HepG2 (cell line): ENCODE measurements at regions not wholly inside any gene's neighbourhood (a gene's known extent, or its start where the extent isn't known, plus 50 kb on each side); places are given as distances from the start of the nearest gene placed in this dataset.

ENCODE experiments used
- BCL6 ChIP-seq: IDR thresholded peaks from 2 replicates; pipeline ENCODE4 v1.6.1; 2016; ENCODE audit warnings: missing genetic modification reagents, missing compliant biosample characterization
- FOXM1 ChIP-seq: sonication (generic); formaldehyde crosslinking; IDR thresholded peaks from 2 replicates; pipeline ENCODE4 v1.5.0; 2020; ENCODE audit warnings: missing genetic modification reagents
- GATAD2A ChIP-seq: IDR thresholded peaks from 2 replicates; pipeline ENCODE4 v1.6.1; 2016
- GPN1 ChIP-seq: sonication (generic); formaldehyde crosslinking; IDR thresholded peaks from 2 replicates; pipeline ENCODE4 v1.5.1; 2020; ENCODE audit warnings: missing genetic modification reagents, borderline replicate concordance
- HES4 ChIP-seq: sonication (generic); formaldehyde crosslinking; IDR thresholded peaks from 2 replicates; pipeline ENCODE4 v1.9.0; 2021; ENCODE audit warnings: mild to moderate bottlenecking, missing genetic modification reagents, borderline replicate concordance
- MIER3 ChIP-seq: IDR thresholded peaks from 2 replicates; pipeline ENCODE4 v1.6.1; 2016; ENCODE audit warnings: missing compliant biosample characterization, borderline replicate concordance
- MTF1 ChIP-seq: sonication (generic); formaldehyde crosslinking; IDR thresholded peaks from 2 replicates; pipeline ENCODE4 v1.5.0; 2020; ENCODE audit warnings: missing genetic modification reagents
- NCOR1 ChIP-seq: fragments of 200-600 bp; sonication (generic); IDR thresholded peaks from 2 replicates; pipeline ENCODE4 v1.7.0; 2017; ENCODE audit warnings: antibody characterized with exemption, low read length, borderline replicate concordance
- NRL ChIP-seq: sonication (generic); formaldehyde crosslinking; IDR thresholded peaks from 2 replicates; pipeline ENCODE4 v1.5.0; 2020; ENCODE audit warnings: missing genetic modification reagents, mild to moderate bottlenecking, moderate library complexity, borderline replicate concordance
- RNF2 ChIP-seq: fragments of 450-650 bp; conservative IDR thresholded peaks from 2 replicates; pipeline ENCODE4 v1.6.1; 2016; ENCODE audit warnings: low read depth
- SIX4 ChIP-seq: sonication (generic); formaldehyde crosslinking; IDR thresholded peaks from 2 replicates; pipeline ENCODE4 v1.4.0; 2020; ENCODE audit warnings: missing genetic modification reagents
- SMARCC2 ChIP-seq: fragments of 450-650 bp; IDR thresholded peaks from 2 replicates; pipeline ENCODE4 v1.6.1; 2017; ENCODE audit warnings: antibody characterized with exemption, mild to moderate bottlenecking
- SMC3 ChIP-seq: IDR thresholded peaks from 2 replicates; pipeline ENCODE4 v1.6.1; 2011; ENCODE audit warnings: low read length, improper control_type of control experiment
- SNAI1 ChIP-seq: sonication (generic); formaldehyde crosslinking; IDR thresholded peaks from 2 replicates; pipeline ENCODE4 v1.5.0; 2020; ENCODE audit warnings: mild to moderate bottlenecking, missing genetic modification reagents, borderline replicate concordance
- SOX6 ChIP-seq, 2 experiments: fragments of 450-650 bp in 1 of 2; sonication (generic) in 1 of 2; formaldehyde crosslinking in 1 of 2; IDR thresholded peaks; 2 replicates each; pipeline versions ENCODE4 v1.4.0 to v1.6.1; 2017 to 2020; ENCODE audit warnings: antibody characterized with exemption in 1 of 2, mild to moderate bottlenecking in 1 of 2, missing genetic modification reagents in 1 of 2
- STAG1 ChIP-seq: sonication (generic); formaldehyde crosslinking; IDR thresholded peaks from 2 replicates; pipeline ENCODE4 v1.4.0; 2020; ENCODE audit warnings: missing genetic modification reagents
- ZBTB7A ChIP-seq: sonication (generic); formaldehyde crosslinking; IDR thresholded peaks from 2 replicates; pipeline ENCODE4 v1.8.0; 2022; ENCODE audit warnings: mild to moderate bottlenecking, missing genetic modification reagents
- ZKSCAN5 ChIP-seq: sonication (generic); formaldehyde crosslinking; IDR thresholded peaks from 2 replicates; pipeline ENCODE4 v1.5.1; 2020; ENCODE audit warnings: mild to moderate bottlenecking, missing genetic modification reagents
- ZNF207 ChIP-seq: fragments of 450-650 bp; IDR thresholded peaks from 2 replicates; pipeline ENCODE4 v1.6.1; 2016; ENCODE audit warnings: antibody characterized with exemption, borderline replicate concordance
- ZNF251 ChIP-seq: sonication (generic); formaldehyde crosslinking; IDR thresholded peaks from 2 replicates; pipeline ENCODE4 v1.9.0; 2021; ENCODE audit warnings: mild to moderate bottlenecking, missing genetic modification reagents
- ZNF263 ChIP-seq: sonication (generic); formaldehyde crosslinking; IDR thresholded peaks from 2 replicates; pipeline ENCODE4 v1.4.0; 2020; ENCODE audit warnings: missing genetic modification reagents
- ZNF296 ChIP-seq: sonication (generic); formaldehyde crosslinking; conservative IDR thresholded peaks from 2 replicates; pipeline ENCODE4 v1.5.0; 2020; ENCODE audit warnings: mild to moderate bottlenecking, missing genetic modification reagents
- ZNF781 ChIP-seq: sonication (generic); formaldehyde crosslinking; IDR thresholded peaks from 2 replicates; pipeline ENCODE4 v1.5.1; 2020; ENCODE audit warnings: borderline replicate concordance, mild to moderate bottlenecking, missing genetic modification reagents; ENCODE audit errors: not compliant biosample characterization
- TF ChIP-seq, protein P1 (sequence below): sonication (generic); formaldehyde crosslinking; IDR thresholded peaks from 2 replicates; pipeline ENCODE4 v1.5.1; 2020; ENCODE audit warnings: mild to moderate bottlenecking, moderate library complexity, missing genetic modification reagents
- TF ChIP-seq, protein P2 (sequence below): sonication (generic); formaldehyde crosslinking; IDR thresholded peaks from 2 replicates; pipeline ENCODE4 v1.4.0; 2020; ENCODE audit warnings: missing genetic modification reagents
- TF ChIP-seq, protein P3 (sequence below): sonication (generic); formaldehyde crosslinking; IDR thresholded peaks from 2 replicates; pipeline ENCODE4 v1.4.0; 2020; ENCODE audit warnings: mild to moderate bottlenecking, low read depth, missing genetic modification reagents

DNA sequence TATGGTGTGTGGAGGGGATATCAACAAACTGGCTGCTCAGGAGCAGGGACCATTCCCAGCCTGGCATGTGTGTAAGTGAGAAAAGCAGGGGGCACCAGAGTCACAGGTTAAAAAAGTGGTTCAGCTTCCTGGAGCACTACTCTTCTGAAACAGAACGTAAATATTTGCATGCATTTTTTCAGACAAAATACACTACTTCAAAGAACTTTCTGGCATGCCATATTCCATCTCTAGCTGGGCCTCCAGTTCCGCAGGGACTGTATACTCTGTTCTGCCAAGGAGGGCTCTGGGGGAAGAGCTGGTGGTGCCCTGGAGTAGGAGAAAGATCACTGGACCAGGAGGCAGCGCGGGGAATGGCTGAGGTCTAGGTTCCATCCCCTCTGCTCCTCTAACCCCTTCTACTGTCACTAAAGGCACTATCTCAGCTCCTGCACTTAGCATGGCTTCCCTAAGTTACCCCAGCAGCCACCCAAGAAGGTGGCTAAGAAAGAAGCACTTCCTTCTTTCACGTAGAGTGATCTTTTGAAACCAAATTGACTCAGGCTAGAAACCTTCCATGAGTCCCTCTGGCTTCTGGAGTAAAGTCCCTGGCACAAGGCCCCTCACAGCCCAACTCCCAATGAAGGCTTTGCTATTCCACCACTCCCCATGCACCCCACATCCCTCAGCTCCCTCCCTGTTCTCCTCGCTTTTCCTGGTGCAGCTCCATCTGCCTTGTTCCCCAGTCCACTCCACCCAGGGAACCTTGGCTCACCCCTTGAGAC is 57.6 kb upstream of the CABLES1 start (continued):
- TF ChIP-seq SOX6 (IDR thresholded peaks at IDR 0.05) (no peak), SOX6 (CRISPR knock-in tag; IDR thresholded peaks at IDR 0.05) (peak; percentile 18; the same call in 1 of the 2 replicates), ZNF781 (CRISPR knock-in tag) (no peak), GATAD2A (0 out of 2 replicates have a peak, but pooled peaks have one; percentile 30), ZNF251 (CRISPR knock-in tag) (no peak), GPN1 (CRISPR knock-in tag) (no peak), NRL (CRISPR knock-in tag) (no peak), ZBTB7A (CRISPR knock-in tag) (no peak), SIX4 (CRISPR knock-in tag) (no peak), ZNF263 (peak; percentile 80), ZKSCAN5 (CRISPR knock-in tag) (no peak), MTF1 (no peak), FOXM1 (no peak), SMARCC2 (no peak), NCOR1 (no peak), SNAI1 (CRISPR knock-in tag) (no peak), ZNF296 (CRISPR knock-in tag) (no peak), STAG1 (peak; percentile 91), BCL6 (CRISPR knock-in tag) (peak; percentile 25; the same call in 1 of the 2 replicates), HES4 (CRISPR knock-in tag) (no peak), RNF2 (no peak), MIER3 (CRISPR knock-in tag) (no peak), SMC3 (peak; percentile 81), ZNF207 (no peak)
- TF ChIP-seq, protein P1, sequence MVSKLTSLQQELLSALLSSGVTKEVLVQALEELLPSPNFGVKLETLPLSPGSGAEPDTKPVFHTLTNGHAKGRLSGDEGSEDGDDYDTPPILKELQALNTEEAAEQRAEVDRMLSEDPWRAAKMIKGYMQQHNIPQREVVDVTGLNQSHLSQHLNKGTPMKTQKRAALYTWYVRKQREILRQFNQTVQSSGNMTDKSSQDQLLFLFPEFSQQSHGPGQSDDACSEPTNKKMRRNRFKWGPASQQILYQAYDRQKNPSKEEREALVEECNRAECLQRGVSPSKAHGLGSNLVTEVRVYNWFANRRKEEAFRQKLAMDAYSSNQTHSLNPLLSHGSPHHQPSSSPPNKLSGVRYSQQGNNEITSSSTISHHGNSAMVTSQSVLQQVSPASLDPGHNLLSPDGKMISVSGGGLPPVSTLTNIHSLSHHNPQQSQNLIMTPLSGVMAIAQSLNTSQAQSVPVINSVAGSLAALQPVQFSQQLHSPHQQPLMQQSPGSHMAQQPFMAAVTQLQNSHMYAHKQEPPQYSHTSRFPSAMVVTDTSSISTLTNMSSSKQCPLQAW (CRISPR knock-in tag) = no peak
- TF ChIP-seq, protein P2, sequence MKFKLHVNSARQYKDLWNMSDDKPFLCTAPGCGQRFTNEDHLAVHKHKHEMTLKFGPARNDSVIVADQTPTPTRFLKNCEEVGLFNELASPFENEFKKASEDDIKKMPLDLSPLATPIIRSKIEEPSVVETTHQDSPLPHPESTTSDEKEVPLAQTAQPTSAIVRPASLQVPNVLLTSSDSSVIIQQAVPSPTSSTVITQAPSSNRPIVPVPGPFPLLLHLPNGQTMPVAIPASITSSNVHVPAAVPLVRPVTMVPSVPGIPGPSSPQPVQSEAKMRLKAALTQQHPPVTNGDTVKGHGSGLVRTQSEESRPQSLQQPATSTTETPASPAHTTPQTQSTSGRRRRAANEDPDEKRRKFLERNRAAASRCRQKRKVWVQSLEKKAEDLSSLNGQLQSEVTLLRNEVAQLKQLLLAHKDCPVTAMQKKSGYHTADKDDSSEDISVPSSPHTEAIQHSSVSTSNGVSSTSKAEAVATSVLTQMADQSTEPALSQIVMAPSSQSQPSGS (CRISPR knock-in tag) = no peak
- TF ChIP-seq, protein P3, sequence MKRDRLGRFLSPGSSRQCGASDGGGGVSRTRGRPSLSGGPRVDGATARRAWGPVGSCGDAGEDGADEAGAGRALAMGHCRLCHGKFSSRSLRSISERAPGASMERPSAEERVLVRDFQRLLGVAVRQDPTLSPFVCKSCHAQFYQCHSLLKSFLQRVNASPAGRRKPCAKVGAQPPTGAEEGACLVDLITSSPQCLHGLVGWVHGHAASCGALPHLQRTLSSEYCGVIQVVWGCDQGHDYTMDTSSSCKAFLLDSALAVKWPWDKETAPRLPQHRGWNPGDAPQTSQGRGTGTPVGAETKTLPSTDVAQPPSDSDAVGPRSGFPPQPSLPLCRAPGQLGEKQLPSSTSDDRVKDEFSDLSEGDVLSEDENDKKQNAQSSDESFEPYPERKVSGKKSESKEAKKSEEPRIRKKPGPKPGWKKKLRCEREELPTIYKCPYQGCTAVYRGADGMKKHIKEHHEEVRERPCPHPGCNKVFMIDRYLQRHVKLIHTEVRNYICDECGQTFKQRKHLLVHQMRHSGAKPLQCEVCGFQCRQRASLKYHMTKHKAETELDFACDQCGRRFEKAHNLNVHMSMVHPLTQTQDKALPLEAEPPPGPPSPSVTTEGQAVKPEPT (CRISPR knock-in tag) = no peak
